Astrocyte (in vitro differentiated cells and primary cell): ENCODE measurements at regions not wholly inside any gene's neighbourhood (a gene's known extent, or its start where the extent isn't known, plus 50 kb on each side); places are given as distances from the start of the nearest gene placed in this dataset.

Source experiments
- DNase-seq: peaks from one replicate; pipeline ENCODE4 v3.0.0-alpha.2; 2010; ENCODE audit warnings: low read depth
- FAIRE-seq: peaks from 2 replicates; lab custom pipeline; 2011; peaks lifted over from hg19 to GRCh38; lab: Jason Lieb, UNC
- H2AFZ ChIP-seq: 2 replicates; pipeline ENCODE4 v1.6.0; 2012; ENCODE audit warnings: low read depth, low read length, inconsistent platforms
- H3K27ac ChIP-seq: 2 replicates; pipeline ENCODE4 v1.5.1; 2011; ENCODE audit warnings: low read depth, low read length, inconsistent platforms
- H3K27me3 ChIP-seq: 2 replicates; pipeline ENCODE4 v1.6.0; 2011; ENCODE audit warnings: low read length, inconsistent platforms; ENCODE audit not compliant: insufficient read depth
- H3K36me3 ChIP-seq: 2 replicates; pipeline ENCODE4 v1.5.1; 2011; ENCODE audit warnings: low read length, inconsistent platforms; ENCODE audit not compliant: insufficient read depth
- H3K4me1 ChIP-seq: 2 replicates; pipeline ENCODE4 v1.5.1; 2011; ENCODE audit warnings: low read length, inconsistent platforms; ENCODE audit not compliant: insufficient read depth
- H3K4me2 ChIP-seq: 2 replicates; pipeline ENCODE4 v1.6.0; 2012; ENCODE audit warnings: low read length, inconsistent platforms
- H3K4me3 ChIP-seq: 2 replicates; pipeline ENCODE4 v1.5.1; 2011; ENCODE audit warnings: low read depth, mild to moderate bottlenecking, low read length, inconsistent platforms; ENCODE audit not compliant: insufficient read depth
- H3K79me2 ChIP-seq: 2 replicates; pipeline ENCODE4 v1.6.0; 2012; ENCODE audit warnings: mild to moderate bottlenecking, low read length, inconsistent platforms; ENCODE audit not compliant: insufficient read depth
- H3K9ac ChIP-seq: 2 replicates; pipeline ENCODE4 v1.6.0; 2012; ENCODE audit warnings: mild to moderate bottlenecking, low read length, inconsistent platforms
- H3K9me3 ChIP-seq: 2 replicates; pipeline ENCODE4 v1.5.1; 2012; ENCODE audit warnings: low read depth, mild to moderate bottlenecking, low read length, inconsistent platforms; ENCODE audit not compliant: insufficient read depth
- H4K20me1 ChIP-seq: 2 replicates; pipeline ENCODE4 v1.6.0; 2012; ENCODE audit warnings: low read length, inconsistent platforms; ENCODE audit not compliant: insufficient read depth
- H3K27ac Mint-ChIP-seq: one replicate; pipeline ENCODE4 v1.8.0; 2021; ENCODE audit warnings: mild to moderate bottlenecking, mixed read lengths; ENCODE audit not compliant: unreplicated experiment
- H3K27me3 Mint-ChIP-seq: one replicate; pipeline ENCODE4 v1.8.0; 2021; ENCODE audit warnings: low read depth, mixed read lengths; ENCODE audit not compliant: unreplicated experiment
- H3K36me3 Mint-ChIP-seq: one replicate; pipeline ENCODE4 v1.8.0; 2021; ENCODE audit warnings: low read depth, mixed read lengths; ENCODE audit not compliant: unreplicated experiment
- H3K4me1 Mint-ChIP-seq: one replicate; pipeline ENCODE4 v1.8.0; 2021; ENCODE audit warnings: low read depth, mixed read lengths; ENCODE audit not compliant: unreplicated experiment
- H3K4me3 Mint-ChIP-seq: one replicate; pipeline ENCODE4 v1.8.0; 2021; ENCODE audit warnings: mild to moderate bottlenecking, moderate library complexity, mixed read lengths; ENCODE audit not compliant: unreplicated experiment
- H3K9me3 Mint-ChIP-seq: one replicate; pipeline ENCODE4 v1.8.0; 2021; ENCODE audit warnings: mild to moderate bottlenecking, mixed read lengths; ENCODE audit not compliant: unreplicated experiment
- CTCF ChIP-seq: IDR thresholded peaks from 2 replicates; pipeline ENCODE4 v1.5.1; 2011; ENCODE audit warnings: low read depth, mild to moderate bottlenecking, inconsistent platforms, low read length, moderate library complexity; ENCODE audit not compliant: insufficient read depth
- EZH2 ChIP-seq: IDR thresholded peaks from 2 replicates; pipeline ENCODE4 v1.6.1; 2012; ENCODE audit warnings: mild to moderate bottlenecking, low read length, inconsistent platforms; ENCODE audit not compliant: insufficient read depth

GRCh38 chr12:125218952-125219351, 153.7 kb downstream of the AACS start:
- H2AFZ ChIP-seq = no peak overlapping the region
- no peak for DNase-seq
- H3K27ac Mint-ChIP-seq = no peak overlapping the region

GRCh38 chr12:125220404-125221273, 155.4 kb downstream of the AACS start:
- H3K27ac ChIP-seq = no peak overlapping the region
- TF ChIP-seq CTCF (no peak), EZH2 (no peak)

More at GRCh38 chr12:125218952-125219351, 153.7 kb downstream of the AACS start:
- no peak overlapping the region for H3K4me3 Mint-ChIP-seq
- H3K27me3 ChIP-seq = no peaks in the 10 kb centered on the region
- H3K4me1 Mint-ChIP-seq = no peaks in the 10 kb centered on the region
- TF ChIP-seq EZH2 (no peak), CTCF (no peak)
- no peak for FAIRE-seq
- no peak overlapping the region for H3K9ac ChIP-seq
- H3K79me2 ChIP-seq = no peaks in the 10 kb centered on the region
- H3K36me3 ChIP-seq = no peaks in the 10 kb centered on the region
- peaks cover 6% of the 10 kb centered on the region for H3K27me3 Mint-ChIP-seq
- H3K36me3 Mint-ChIP-seq = no peaks in the 10 kb centered on the region
- H3K4me3 ChIP-seq = no peak overlapping the region
- H3K4me2 ChIP-seq = no peak overlapping the region
- H3K9me3 ChIP-seq = no peaks in the 10 kb centered on the region
- H4K20me1 ChIP-seq = no peaks in the 10 kb centered on the region
- H3K9me3 Mint-ChIP-seq = no peaks in the 10 kb centered on the region
- no peak overlapping the region for H3K27ac ChIP-seq
- H3K4me1 ChIP-seq = no peaks in the 10 kb centered on the region

GRCh38 chr12:125221602-125222001, 156.4 kb downstream of the AACS start:
- Histone ChIP-seq H3K9ac (no peak overlapping the region), H2AFZ (no peak overlapping the region), H3K27me3 (no peaks in the 10 kb centered on the region), H3K4me1 (no peaks in the 10 kb centered on the region), H3K36me3 (no peaks in the 10 kb centered on the region), H4K20me1 (no peaks in the 10 kb centered on the region), H3K4me3 (no peak overlapping the region), H3K4me2 (no peak overlapping the region), H3K27ac (no peak overlapping the region), H3K9me3 (no peaks in the 10 kb centered on the region), H3K79me2 (no peaks in the 10 kb centered on the region)
- no peak for TF ChIP-seq CTCF
- TF ChIP-seq EZH2 = no peak
- Mint-ChIP-seq H3K27ac (no peak overlapping the region), H3K36me3 (no peaks in the 10 kb centered on the region), H3K4me1 (no peaks in the 10 kb centered on the region), H3K4me3 (no peak overlapping the region), H3K9me3 (no peaks in the 10 kb centered on the region), H3K27me3 (peaks cover 2% of the 10 kb centered on the region)
- FAIRE-seq (no peak), DNase-seq (no peak)

More at GRCh38 chr12:125220404-125221273, 155.4 kb downstream of the AACS start:
- Histone ChIP-seq H3K4me3 (no peak overlapping the region), H3K9me3 (no peaks in the 10 kb centered on the region), H3K79me2 (no peaks in the 10 kb centered on the region), H4K20me1 (no peaks in the 10 kb centered on the region), H2AFZ (no peak overlapping the region), H3K9ac (no peak overlapping the region), H3K36me3 (no peaks in the 10 kb centered on the region), H3K27me3 (no peaks in the 10 kb centered on the region), H3K4me1 (no peaks in the 10 kb centered on the region), H3K4me2 (no peak overlapping the region)
- no peak for DNase-seq
- Mint-ChIP-seq H3K4me3 (no peak overlapping the region), H3K4me1 (no peaks in the 10 kb centered on the region), H3K27me3 (peaks cover 2% of the 10 kb centered on the region), H3K9me3 (no peaks in the 10 kb centered on the region), H3K27ac (no peak overlapping the region), H3K36me3 (no peaks in the 10 kb centered on the region)
- FAIRE-seq = no peak
